GM19023 (cell line): ENCODE measurements at regions not wholly inside any gene's neighbourhood (a gene's known extent, or its start where the extent isn't known, plus 50 kb on each side); places are given as distances from the start of the nearest gene placed in this dataset.
"Not testable (repeated sequence)": the region's sequence is repeated elsewhere in the genome, so short reads cannot be mapped to it uniquely, and the experiment has no call there.

Experiments used
- ATAC-seq: cut with Tn5 transposase; IDR thresholded peaks from one replicate; pipeline ENCODE4 v1.9.1; 2021; ENCODE audit warnings: mild to moderate bottlenecking, moderate library complexity; ENCODE audit not compliant: unreplicated experiment

GRCh38 chr12:13404631-13405473 is 208.3 kb downstream of the EMP1 start:
- ATAC-seq = no peak

DNA sequence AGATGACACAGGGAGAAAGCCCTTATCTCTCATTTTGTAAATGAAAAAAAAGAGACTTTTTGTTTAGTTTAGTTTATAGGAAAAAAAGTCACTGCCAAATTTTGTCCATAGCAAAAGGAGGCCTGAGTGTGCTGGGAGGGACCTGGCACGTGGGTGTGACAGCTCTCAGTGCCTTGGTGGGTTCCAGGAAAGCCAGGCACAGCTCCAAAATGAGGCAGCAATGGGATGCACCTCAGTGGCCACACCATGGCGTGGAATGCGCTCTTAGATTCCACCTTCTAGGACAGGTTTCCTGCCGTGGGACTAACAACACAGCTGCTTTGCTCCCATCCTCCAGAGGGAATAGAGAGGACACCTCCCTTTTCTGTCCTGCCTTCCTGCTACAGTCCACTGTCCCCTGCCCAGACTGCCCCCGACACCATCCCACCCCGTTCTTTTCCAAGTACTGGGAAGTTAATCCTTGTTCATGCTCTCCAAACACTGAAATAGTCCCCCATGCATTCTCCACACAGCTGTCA is 207.6 kb downstream of the EMP1 start:
- no peak for ATAC-seq

DNA sequence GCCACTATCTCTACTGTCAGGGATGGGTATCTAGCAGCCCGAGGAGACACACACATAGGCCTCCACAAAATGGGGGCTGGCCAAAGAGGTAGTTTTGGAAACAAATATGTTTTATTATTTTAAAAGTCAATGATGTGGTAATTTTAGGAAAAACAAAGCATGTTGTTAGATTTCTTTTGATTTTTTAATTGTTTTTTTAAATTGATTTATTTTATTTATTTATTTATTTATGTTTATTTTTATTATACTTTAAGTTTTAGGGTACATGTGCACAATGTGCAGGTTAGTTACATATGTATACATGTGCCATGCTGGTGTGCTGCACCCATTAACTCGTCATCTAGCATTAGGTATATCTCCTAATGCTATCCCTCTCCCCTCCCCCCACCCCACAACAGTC is 194.8 kb downstream of the EMP1 start:
- ATAC-seq = not testable (repeated sequence)

- no peak for ATAC-seq
These were observed 194.4 kb downstream of the EMP1 start for GRCh38 chr12:13390918-13391317.

DNA sequence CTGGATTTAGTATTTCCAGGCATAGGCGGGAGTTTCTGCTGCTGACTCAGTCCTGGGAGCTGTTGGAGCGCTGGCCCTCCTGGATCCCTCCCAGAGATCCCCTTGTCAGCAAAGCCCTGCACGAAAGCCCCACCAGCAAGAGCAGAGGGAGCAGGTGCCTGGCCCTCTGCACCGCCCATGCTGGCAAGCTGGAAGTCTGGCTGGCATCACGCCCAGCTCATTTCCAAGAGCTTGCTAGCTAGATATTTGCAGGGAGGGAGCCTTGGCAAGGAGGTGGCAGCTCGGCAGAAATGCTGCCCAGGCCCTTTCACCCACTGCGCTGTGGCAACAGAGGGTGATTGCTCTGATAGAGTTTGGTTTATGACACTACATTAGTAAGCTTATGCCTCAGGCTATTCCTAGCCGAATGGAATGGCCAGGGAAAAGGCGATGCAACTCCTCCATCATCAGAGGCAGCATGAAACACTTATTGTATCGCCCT is 193.9 kb downstream of the EMP1 start:
- no peak for ATAC-seq

- no peak for ATAC-seq
These were observed 190.6 kb downstream of the EMP1 start for GRCh38 chr12:13387101-13387500.

DNA sequence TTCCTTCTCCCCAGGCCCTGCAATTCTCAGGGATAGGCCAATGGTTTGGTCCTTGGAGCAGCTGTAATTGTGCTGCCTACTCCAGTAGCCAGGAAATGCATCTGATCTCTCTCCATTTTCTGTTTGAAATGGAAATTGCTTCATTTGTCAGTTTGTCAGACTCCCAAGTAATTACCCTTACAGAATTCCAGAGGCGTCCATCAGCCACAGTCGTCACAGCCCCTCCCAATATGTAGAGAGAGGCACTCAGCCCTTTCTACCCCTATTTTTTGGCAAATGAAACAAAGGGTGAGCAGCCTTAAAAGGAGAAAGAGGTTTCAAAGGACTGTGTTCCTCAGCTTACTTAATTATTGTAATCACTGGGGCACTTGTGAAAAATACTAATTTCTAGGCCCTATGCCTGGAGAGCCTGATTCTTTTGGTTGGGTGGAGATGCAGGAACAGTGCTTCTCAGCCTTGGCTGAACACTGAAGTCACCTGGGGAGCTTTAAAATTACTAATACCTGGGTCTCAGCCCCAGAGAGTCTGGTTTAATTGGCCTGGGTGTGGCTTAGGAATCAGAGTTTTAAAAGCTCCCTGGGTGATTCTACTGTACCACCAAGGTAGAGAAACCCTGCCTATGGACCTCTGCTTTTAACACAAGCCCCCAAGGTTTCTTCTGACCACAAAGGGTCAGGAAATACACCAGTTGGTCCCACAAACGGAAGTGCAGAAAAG is 190.0 kb downstream of the EMP1 start:
- no peak for ATAC-seq

GRCh38 chr12:13383379-13383778 is 186.9 kb downstream of the EMP1 start:
- no peak for ATAC-seq

- no peak for ATAC-seq
These were observed 183.8 kb downstream of the EMP1 start for GRCh38 chr12:13380297-13380696.

GRCh38 chr12:13379531-13380188 is 183.1 kb downstream of the EMP1 start:
- ATAC-seq = no peak

DNA sequence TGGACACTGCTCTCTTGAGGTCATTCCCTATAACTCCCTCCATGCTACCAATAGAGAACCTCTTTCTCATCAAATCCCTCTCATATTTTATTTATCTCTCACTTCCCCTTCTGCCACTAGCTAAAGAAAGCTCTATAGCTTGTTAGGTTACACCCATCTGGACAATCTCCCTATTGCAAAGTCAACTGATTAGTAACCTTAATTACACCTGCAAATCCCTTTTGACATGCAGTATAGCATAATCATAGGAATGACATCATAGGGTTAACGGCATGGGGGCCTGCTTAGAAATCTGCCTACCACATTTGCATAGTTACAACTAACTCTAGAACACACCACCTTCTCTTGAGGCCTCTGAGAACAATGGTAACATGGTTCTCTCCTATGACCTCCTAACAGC is 181.2 kb downstream of the EMP1 start:
- no peak for ATAC-seq

GRCh38 chr12:13376610-13377373 is 180.3 kb downstream of the EMP1 start:
- ATAC-seq = no peak

DNA sequence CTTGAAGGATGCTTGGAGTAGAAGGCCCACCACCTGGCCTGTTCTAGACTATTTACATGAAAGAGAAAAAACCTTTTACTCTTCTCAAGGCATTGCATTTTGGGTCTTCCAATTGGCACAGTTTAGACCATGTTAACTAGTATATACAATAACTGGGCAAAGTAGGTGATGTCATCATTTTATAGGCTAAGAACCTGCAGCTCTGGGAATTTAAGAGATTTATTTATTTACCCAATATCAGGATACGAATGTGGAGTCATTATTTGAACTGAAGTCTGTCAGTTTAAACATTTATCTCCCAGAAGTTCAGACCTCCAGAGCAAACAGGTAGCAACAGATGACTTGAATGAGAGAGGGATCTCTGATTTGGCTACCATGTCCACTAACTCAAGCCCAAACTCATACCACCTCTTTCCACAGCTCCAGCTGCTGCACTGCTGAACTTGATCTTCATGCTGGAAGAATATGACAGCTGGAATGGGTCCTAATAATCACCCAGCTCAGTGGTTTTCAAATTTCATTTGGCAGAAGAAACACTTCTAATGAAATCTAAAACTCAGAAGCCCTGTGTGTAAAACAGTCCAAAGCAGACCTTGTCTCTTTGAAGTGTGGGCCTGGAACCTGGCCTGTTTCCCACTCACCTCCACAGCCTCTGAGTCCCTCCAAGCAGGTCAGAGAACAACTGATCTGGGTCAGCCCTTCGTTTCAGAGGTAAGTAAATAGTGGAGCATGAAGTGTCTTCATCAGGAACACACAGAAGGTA is 179.2 kb downstream of the EMP1 start:
- ATAC-seq = no peak

DNA sequence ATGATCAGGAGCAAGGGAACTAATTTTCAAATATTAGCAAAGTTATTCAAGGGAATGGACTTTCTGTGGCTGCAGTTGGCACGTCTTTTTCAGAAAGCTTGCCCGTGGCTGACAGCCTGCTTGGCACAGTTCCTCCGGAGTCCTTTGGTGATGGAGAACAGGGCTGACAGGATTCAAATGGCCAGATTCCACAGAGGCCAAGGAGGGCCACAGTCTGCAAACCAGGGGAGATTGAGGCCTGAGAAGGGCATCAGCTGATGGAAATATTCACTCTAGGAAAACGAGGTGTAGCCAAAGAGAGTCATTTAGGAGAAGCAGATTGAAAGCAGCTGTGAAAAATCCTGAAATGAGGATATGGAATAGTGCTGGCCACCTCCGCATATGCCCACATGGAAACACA is 178.3 kb downstream of the EMP1 start:
- ATAC-seq = no peak

GRCh38 chr12:13373803-13374202 is 177.3 kb downstream of the EMP1 start:
- no peak for ATAC-seq

- no peak for ATAC-seq
These were observed 176.6 kb downstream of the EMP1 start for GRCh38 chr12:13373131-13373530.

GRCh38 chr12:13372386-13372785 is 175.9 kb downstream of the EMP1 start:
- ATAC-seq = no peak

- ATAC-seq = no peak
These were observed 175.3 kb downstream of the EMP1 start for GRCh38 chr12:13371797-13372196.

DNA sequence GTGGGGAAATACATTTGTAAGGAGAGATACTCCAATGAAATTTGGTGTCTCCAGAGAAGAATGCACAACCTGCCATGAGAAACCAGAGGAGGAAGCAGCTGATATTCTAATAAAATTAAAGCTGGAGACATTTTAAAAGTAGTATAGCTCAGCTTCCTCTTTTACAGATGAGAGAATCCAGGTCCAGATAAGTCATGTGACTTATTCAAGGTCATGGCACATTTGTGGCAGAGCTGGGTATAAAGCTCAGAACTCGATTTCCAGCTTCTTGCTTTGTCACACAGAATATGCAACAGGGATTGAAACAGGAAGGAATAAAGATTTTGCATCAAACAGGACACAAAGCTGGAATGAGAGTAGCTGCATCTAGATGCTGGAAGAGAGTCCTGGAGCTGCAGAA is 174.8 kb downstream of the EMP1 start:
- no peak for ATAC-seq

DNA sequence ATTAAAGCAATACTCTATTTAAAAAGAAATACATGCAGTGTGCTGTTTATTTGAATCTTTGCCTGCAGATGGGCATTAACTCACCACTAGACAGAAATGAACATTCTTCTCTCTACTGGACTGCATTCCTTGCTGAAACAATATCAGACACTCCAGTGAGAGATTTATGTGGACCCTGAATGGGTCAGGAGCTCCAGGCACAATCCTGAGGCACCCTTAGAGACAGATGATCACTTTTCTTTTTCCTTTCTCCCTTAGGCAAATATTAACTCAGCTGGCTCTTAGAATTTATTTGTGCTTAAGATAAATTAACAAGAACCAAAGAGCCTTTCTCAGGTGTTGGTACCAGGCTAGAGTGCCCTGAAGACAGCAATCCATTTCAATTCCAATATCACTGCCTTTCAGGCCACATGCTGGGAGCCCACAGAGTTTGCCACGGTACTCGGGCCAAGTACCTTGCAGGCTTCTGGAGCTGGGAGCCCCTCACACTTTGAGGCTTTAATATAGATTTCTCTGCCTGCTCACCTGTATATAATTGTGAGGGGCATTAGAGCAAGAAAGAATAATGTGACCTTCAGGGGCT is 173.0 kb downstream of the EMP1 start:
- ATAC-seq = no peak
